DND-41 (cell line): ENCODE measurements at regions not wholly inside any gene's neighbourhood (a gene's known extent, or its start where the extent isn't known, plus 50 kb on each side); places are given as distances from the start of the nearest gene placed in this dataset.

ENCODE experiments used
- ATAC-seq: fragments of 200-7000 bp; cut with Tn5 transposase; 3 replicates; pipeline ENCODE4 v1.9.1; 2021; ENCODE audit warnings: low read depth; ENCODE audit not compliant: insufficient read depth
- DNase-seq: peaks from one replicate; pipeline ENCODE4 v3.0.0-alpha.2; 2020
- H2AFZ ChIP-seq: 2 replicates; pipeline ENCODE4 v1.6.0; 2012; ENCODE audit warnings: low read depth, low read length
- H3K27ac ChIP-seq: 2 replicates; pipeline ENCODE4 v1.5.1; 2012; ENCODE audit warnings: low read length, inconsistent platforms
- H3K27me3 ChIP-seq: fragments of 200-600 bp; sonication (generic); 2 replicates; pipeline ENCODE4 v1.6.0; 2012; ENCODE audit warnings: low read length, mild to moderate bottlenecking, inconsistent platforms; ENCODE audit not compliant: insufficient read depth, poor library complexity
- H3K36me3 ChIP-seq: 2 replicates; pipeline ENCODE4 v1.5.1; 2012; ENCODE audit warnings: low read length, inconsistent platforms; ENCODE audit not compliant: insufficient read depth
- H3K4me1 ChIP-seq: 2 replicates; pipeline ENCODE4 v1.5.1; 2012; ENCODE audit warnings: mild to moderate bottlenecking, low read length; ENCODE audit not compliant: insufficient read depth
- H3K4me2 ChIP-seq: 2 replicates; pipeline ENCODE4 v1.6.0; 2012; ENCODE audit warnings: mild to moderate bottlenecking, moderate library complexity, low read length, inconsistent platforms; ENCODE audit not compliant: insufficient read depth
- H3K4me3 ChIP-seq, 2 experiments: fragments of 200-600 bp in 1 of 2; shearing (Covaris generic) in 1 of 2; 2 replicates each; pipeline ENCODE4 v1.5.1; 2012 to 2016; ENCODE audit warnings: inconsistent platforms in 2 of 2, low read length in 2 of 2, mild to moderate bottlenecking in 2 of 2, low read depth in 1 of 2, moderate library complexity in 1 of 2
- H3K79me2 ChIP-seq: 2 replicates; pipeline ENCODE4 v1.6.0; 2012; ENCODE audit warnings: low read length, inconsistent platforms; ENCODE audit not compliant: insufficient read depth
- H3K9ac ChIP-seq: 2 replicates; pipeline ENCODE4 v1.6.0; 2012; ENCODE audit warnings: low read depth, mild to moderate bottlenecking, inconsistent platforms, low read length, moderate library complexity
- H3K9me3 ChIP-seq: 2 replicates; pipeline ENCODE4 v1.5.1; 2012; ENCODE audit warnings: low read length, moderate library complexity, mild to moderate bottlenecking, inconsistent platforms; ENCODE audit not compliant: insufficient read depth, severe bottlenecking
- H4K20me1 ChIP-seq: 2 replicates; pipeline ENCODE4 v1.6.0; 2012; ENCODE audit warnings: low read length; ENCODE audit not compliant: insufficient read depth
- CTCF ChIP-seq: IDR thresholded peaks from 2 replicates; pipeline ENCODE4 v1.5.1; 2012; ENCODE audit warnings: borderline replicate concordance, low read length, moderate library complexity, mild to moderate bottlenecking; ENCODE audit not compliant: poor library complexity, severe bottlenecking; ENCODE audit errors: extremely low read depth
- EZH2 ChIP-seq: IDR thresholded peaks from 3 replicates; pipeline ENCODE4 v1.6.1; 2012; ENCODE audit warnings: borderline replicate concordance, low read depth, mild to moderate bottlenecking, moderate library complexity, low read length, inconsistent platforms; ENCODE audit not compliant: severe bottlenecking

- no peaks in the 10 kb centered on the region for H3K36me3 ChIP-seq
- no peak for TF ChIP-seq CTCF
- TF ChIP-seq EZH2, result no peak
- peaks cover 11% of the 10 kb centered on the region for H3K9me3 ChIP-seq
- no peak overlapping the region for H3K9ac ChIP-seq
- H3K4me1 ChIP-seq, result no peaks in the 10 kb centered on the region
- no peak for DNase-seq
- no peak overlapping the region for H3K4me2 ChIP-seq
- H2AFZ ChIP-seq, result no peak overlapping the region
- no peaks in the 10 kb centered on the region for H3K27me3 ChIP-seq
- no peaks in the 10 kb centered on the region for H3K79me2 ChIP-seq
- no peak overlapping the region for H3K4me3 ChIP-seq
- no peaks in the 10 kb centered on the region for H4K20me1 ChIP-seq
- no peak for ATAC-seq
- H3K27ac ChIP-seq, result no peak overlapping the region
Measured at GRCh38 chr5:92952243-92952642, 628.8 kb downstream of the NR2F1-AS1 start.

- no peak for TF ChIP-seq EZH2
- TF ChIP-seq CTCF, result no peak
- no peak overlapping the region for H3K4me2 ChIP-seq
- no peak overlapping the region for H3K9ac ChIP-seq
- H4K20me1 ChIP-seq, result no peaks in the 10 kb centered on the region
- ATAC-seq, result no peak
- no peaks in the 10 kb centered on the region for H3K79me2 ChIP-seq
- H3K36me3 ChIP-seq, result no peaks in the 10 kb centered on the region
- peaks cover 11% of the 10 kb centered on the region for H3K9me3 ChIP-seq
- no peak overlapping the region for H3K4me3 ChIP-seq
- no peak for DNase-seq
- no peak overlapping the region for H2AFZ ChIP-seq
- H3K27me3 ChIP-seq, result no peaks in the 10 kb centered on the region
- no peak overlapping the region for H3K27ac ChIP-seq
- H3K4me1 ChIP-seq, result no peaks in the 10 kb centered on the region
Measured at GRCh38 chr5:92951746-92952145, 629.3 kb downstream of the NR2F1-AS1 start.

- Histone ChIP-seq H4K20me1 (no peaks in the 10 kb centered on the region), H3K79me2 (no peaks in the 10 kb centered on the region), H3K27ac (no peak overlapping the region), H3K4me2 (no peak overlapping the region), H3K9ac (no peak overlapping the region), H3K4me1 (no peaks in the 10 kb centered on the region), H3K36me3 (no peaks in the 10 kb centered on the region), H3K27me3 (no peaks in the 10 kb centered on the region), H3K4me3 (no peak overlapping the region), H3K9me3 (no peaks in the 10 kb centered on the region), H2AFZ (no peak overlapping the region)
- TF ChIP-seq CTCF (no peak), EZH2 (no peak)
- ATAC-seq (no peak), DNase-seq (no peak)
Measured at GRCh38 chr5:92946546-92946945, 634.5 kb downstream of the NR2F1-AS1 start.

GRCh38 chr5:92945605-92946097 lies 635.4 kb downstream of the NR2F1-AS1 start:
- Histone ChIP-seq H4K20me1 (no peaks in the 10 kb centered on the region), H3K9ac (no peak overlapping the region), H3K4me2 (no peak overlapping the region), H3K36me3 (no peaks in the 10 kb centered on the region), H2AFZ (no peak overlapping the region), H3K27ac (no peak overlapping the region), H3K27me3 (no peaks in the 10 kb centered on the region), H3K4me3 (no peak overlapping the region), H3K79me2 (no peaks in the 10 kb centered on the region), H3K9me3 (no peaks in the 10 kb centered on the region), H3K4me1 (no peaks in the 10 kb centered on the region)
- DNase-seq (no peak), ATAC-seq (no peak)
- TF ChIP-seq EZH2, result no peak
- no peak for TF ChIP-seq CTCF
